ENCODE measurements at regions not wholly inside any gene's neighbourhood (a gene's known extent, or its start where the extent isn't known, plus 50 kb on each side); places are given as distances from the start of the nearest gene placed in this dataset.

DNA sequence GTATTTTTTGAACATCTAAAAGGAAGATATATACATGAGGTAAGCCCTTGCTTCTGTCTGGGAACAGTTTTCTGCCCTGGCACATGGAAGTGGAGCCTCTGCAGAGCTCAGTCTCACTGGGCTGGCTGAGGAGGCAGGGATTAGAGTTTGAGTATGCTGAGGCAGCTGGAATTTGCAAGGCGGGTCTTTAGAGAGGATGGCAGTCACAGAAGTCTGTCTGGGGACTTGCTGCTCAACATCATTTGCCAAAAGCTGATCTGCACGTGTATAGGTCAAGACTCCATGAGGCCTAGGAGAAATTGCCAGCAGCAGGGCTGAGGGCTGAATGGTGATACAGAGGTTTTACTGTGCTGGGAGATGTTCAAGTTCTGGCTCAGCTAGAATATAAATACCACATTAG lies 163.6 kb upstream of the ANK2 start:
- POLR2A ChIA-PET (ENCODE audit: unreplicated experiment) = no interaction called here
- no peaks in the 10 kb centered on the region for H3K79me1 ChIP-seq (ENCODE audit: low read depth in 1 of 2, low read length in 2 of 2)
- DNase-seq (no peak), ATAC-seq (ENCODE audit: low read depth) (no peak)
- H2AK5ac ChIP-seq (ENCODE audit: low read depth, low read length) = no peak overlapping the region
- H2AFZ ChIP-seq (replicated peaks; ENCODE audit: low read length, poor library complexity) = no peak overlapping the region
- no peaks in the 10 kb centered on the region for H4K20me1 ChIP-seq (ENCODE audit: insufficient read depth, low read length)
- TF ChIP-seq SMC3 (IDR thresholded peaks at IDR 0.05; ENCODE audit: low read depth, low read length) = no peak
- H3K4me3 ChIP-seq (ENCODE audit: insufficient read depth, low read depth, low read length) = no peak overlapping the region
- in situ Hi-C loops (cut with MboI; ENCODE audit: low sequenced_read_pairs) = no loop called here
- BruUV-seq (replicated peaks) = no TSS peak
- no peak overlapping the region for H4K8ac ChIP-seq (ENCODE audit: low read depth in 2 of 2, low read length in 2 of 2)
- H2BK5ac ChIP-seq (ENCODE audit: low read depth, low read length, poor library complexity, severe bottlenecking) = no peak overlapping the region
- H4K91ac ChIP-seq (ENCODE audit: insufficient read depth, low read depth, low read length) = no peak overlapping the region
- H3K27ac ChIP-seq (ENCODE audit: insufficient read depth, low read length) = no peak overlapping the region
- no peak overlapping the region for H3K23ac ChIP-seq (ENCODE audit: low read depth, low read length)
- H3K9ac ChIP-seq (ENCODE audit: low read depth, low read length) = no peak overlapping the region
- H2BK20ac ChIP-seq (ENCODE audit: low read depth, low read length) = no peak overlapping the region
- no peak overlapping the region for H3K4me2 ChIP-seq (ENCODE audit: low read depth, low read length)
- CTCF ChIA-PET = no interaction called here
- no peaks in the 10 kb centered on the region for H3K9me3 ChIP-seq (ENCODE audit: control insufficient read depth, insufficient read depth, low read length)
- no peak overlapping the region for H3K14ac ChIP-seq (replicated peaks; ENCODE audit: low read depth, low read length)
- H2BK120ac ChIP-seq (ENCODE audit: low read depth, low read length) = no peak overlapping the region
- H3K9me1 ChIP-seq (ENCODE audit: insufficient read depth, low read length) = no peaks in the 10 kb centered on the region
- no peaks in the 10 kb centered on the region for H3K27me3 ChIP-seq (ENCODE audit: control insufficient read depth, insufficient read depth, low read length)
- H2BK15ac ChIP-seq (ENCODE audit: low read depth, low read length) = no peak overlapping the region
- H3K36me3 ChIP-seq (ENCODE audit: control insufficient read depth, insufficient read depth, low read length) = no peaks in the 10 kb centered on the region
- no peak overlapping the region for H3K18ac ChIP-seq (ENCODE audit: low read depth, low read length)
- no peak overlapping the region for H3K56ac ChIP-seq (ENCODE audit: extremely low read depth, insufficient read depth, low read length)
- H3K4me1 ChIP-seq (ENCODE audit: control insufficient read depth, insufficient read depth, low read length) = no peaks in the 10 kb centered on the region
- no peak overlapping the region for H4K5ac ChIP-seq (ENCODE audit: low read depth, low read length)
- no CpG with 5 or more reads among the region's 2 CpGs for WGBS, 2 experiments (ENCODE audit: extremely low coverage in 2 of 2, insufficient read length in 1 of 2)
- no peak overlapping the region for H2AK9ac ChIP-seq (replicated peaks; ENCODE audit: low read depth, low read length, poor library complexity)
- dilution Hi-C loops (cut with HindIII; ENCODE audit: low sequenced_read_pairs, unreplicated experiment) = no loop called here
- no peak overlapping the region for H3K4ac ChIP-seq (ENCODE audit: low read depth, low read length)
- intact Hi-C loops (cut with micrococcal nuclease) = no loop called here

Data from IMR-90 (cell line).